ENCODE measurements at regions not wholly inside any gene's neighbourhood (a gene's known extent, or its start where the extent isn't known, plus 50 kb on each side); places are given as distances from the start of the nearest gene placed in this dataset.
"Not testable (repeated sequence)": the region's sequence is repeated elsewhere in the genome, so short reads cannot be mapped to it uniquely, and the experiment has no call there.

DNA sequence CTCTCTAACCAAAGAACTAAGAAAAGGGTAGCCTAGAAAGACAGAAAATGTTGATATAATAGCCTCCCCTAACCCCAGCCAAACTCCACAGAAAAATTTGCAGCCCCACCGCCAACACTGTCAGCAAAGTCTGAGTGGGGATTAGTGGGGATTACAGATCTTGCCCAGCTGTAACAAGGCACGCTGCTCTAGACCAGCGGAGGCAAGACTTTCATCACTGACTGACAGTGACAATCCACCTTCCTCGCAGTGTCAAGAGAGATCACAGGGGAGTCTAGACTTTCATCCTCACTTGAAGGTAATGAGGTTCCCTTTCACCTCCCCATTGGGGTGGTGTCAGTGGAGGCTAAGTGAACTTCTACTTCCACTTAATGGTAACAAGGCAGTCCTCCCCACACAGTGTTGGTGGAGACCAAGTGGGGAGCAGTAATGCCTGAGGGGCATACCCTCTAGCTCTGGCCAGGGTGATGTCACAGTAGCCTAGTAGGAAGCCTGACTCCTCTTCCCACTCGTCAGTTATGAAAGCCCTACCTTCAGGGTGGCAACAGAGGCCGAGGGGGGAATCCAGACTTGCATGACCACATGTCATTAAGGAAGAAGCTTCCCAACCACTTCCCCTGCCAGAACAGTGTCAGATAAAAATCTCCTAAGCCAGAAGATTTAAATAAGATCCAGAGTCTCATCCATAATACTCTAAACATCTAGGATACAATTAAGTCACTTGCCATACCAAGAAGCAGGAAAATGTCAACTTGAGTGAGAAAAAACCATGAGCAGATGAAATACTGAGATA, 91.7 kb upstream of the RASSF8 start:
- no peak for DNase-seq (ENCODE audit: low read depth, low spot score)

DNA sequence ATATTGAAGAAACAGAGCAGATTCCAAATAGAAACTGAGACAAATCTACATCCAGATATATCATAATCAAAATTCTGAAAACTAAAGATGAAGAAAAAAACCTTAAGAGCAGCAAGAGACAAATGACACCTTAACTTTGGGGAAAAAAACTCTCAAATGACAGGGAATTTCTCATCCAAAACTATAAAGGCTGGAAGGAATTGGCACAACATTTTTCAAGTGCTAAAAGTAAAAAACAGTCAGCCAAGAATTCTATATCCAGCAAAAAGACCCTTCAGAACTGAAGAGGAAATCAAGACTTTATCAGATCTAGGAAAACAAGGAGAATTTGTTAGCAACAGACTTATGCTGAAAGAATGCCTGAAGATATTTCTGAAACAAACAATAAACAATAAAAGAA, 90.3 kb upstream of the RASSF8 start:
- DNase-seq (ENCODE audit: low read depth, low spot score): no peak

DNA sequence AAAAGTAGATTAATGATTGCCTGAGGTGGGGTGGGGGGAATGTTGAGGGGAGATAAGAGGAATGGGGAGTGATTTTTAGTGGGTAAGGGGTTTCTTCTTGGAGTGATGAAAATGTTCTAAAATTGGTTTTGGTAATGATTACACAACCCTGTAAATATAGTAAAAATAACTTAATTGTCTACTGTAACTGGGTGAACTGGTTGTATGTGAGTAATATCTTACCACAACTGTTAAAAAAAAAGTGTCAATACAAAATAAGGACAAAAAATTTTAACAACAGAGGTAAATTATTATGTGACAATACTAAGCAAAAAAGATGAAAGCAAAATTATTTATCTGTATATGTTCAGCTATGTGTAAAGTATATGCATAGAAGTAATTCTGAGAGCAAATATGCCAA, 86.3 kb upstream of the RASSF8 start:
- DNase-seq (ENCODE audit: low read depth, low spot score): no peak

DNA sequence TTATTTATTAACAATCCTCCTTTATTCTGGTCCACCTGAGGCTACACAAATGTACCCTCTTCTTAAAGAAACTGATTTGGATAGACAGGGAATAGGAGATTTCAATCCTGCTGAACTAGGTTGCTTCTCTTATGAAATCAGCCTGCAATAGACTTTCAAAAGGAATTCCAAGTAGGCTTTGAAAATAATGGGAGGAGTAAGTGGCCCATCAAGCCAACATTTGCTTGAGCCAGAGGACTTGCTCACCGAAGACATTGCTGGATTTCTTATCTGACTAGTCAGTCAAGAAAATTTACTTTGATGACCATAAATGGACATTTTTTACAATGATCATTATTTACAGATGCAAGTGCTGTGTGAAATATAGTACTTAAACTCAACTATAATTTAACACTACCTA, 82.8 kb upstream of the RASSF8 start:
- DNase-seq (ENCODE audit: low read depth, low spot score): no peak

DNA sequence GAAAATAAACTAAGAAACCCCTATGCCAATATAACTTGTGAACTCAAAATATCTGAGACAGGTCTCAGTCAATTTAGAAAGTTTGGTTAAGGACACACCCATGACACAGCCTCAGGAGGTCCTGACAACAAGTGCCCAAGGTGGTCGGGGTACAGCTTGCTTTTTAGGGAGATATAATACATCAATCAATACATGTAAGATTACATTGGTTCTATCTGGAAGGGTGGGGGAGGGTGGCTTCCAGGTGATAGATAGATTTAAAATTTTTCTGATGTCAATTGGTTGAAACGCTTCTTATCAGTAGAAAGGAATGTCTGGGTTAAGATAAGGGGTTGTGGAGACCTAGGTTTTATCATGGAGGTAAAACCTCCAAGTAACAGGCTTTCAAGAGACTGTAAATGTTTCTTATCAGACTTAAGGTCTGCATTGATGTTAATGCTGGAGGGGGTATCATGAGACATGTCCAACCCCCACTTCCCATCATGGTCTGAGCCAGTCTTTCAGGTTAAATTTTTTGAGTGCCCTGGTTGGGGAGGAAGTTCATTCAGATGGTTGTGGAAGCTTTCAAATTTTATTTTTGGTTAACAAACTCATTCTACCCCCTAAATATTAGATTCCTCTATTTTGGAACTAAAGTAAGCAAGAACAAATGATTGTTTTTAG, 82.0 kb upstream of the RASSF8 start:
- no peak for DNase-seq (ENCODE audit: low read depth, low spot score)

DNA sequence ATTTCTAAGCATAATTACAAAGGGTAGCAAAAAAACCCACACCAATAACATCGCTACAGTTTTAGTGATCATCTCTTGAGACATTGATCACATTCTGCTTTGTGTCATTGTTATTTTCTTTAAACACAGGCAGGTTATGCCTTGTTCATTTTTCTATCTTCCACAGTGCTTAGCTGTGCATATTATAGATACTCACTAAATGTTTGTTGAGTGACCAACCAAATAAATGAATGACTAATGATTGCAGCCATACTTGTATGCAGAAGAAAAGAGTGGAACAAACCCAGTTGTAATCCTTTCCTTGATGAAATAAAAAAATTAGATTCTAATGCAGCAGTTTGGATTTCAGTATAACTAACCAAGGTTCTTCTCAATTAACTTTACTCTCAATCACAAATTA, 81.0 kb upstream of the RASSF8 start:
- DNase-seq (ENCODE audit: low read depth, low spot score): no peak

DNA sequence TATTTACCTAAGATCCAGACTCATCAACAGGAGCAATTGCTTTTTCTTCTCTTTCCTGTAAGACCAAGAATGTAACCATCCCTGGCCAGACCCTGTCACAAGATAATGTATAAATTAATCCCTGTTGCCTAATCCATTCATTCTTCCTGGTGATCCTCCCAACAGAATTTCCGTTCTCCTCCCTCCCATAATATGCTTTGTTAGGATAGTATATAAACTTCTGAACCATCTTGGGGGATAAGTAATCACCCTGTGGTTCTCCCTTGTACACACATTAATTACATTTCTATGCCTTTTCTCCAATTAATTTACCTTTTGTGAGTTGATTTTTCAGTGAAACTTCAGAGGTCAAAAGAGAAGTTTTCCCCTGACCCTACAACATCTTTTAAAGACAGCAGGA, 76.2 kb upstream of the RASSF8 start:
- DNase-seq (ENCODE audit: low read depth, low spot score): no peak

DNA sequence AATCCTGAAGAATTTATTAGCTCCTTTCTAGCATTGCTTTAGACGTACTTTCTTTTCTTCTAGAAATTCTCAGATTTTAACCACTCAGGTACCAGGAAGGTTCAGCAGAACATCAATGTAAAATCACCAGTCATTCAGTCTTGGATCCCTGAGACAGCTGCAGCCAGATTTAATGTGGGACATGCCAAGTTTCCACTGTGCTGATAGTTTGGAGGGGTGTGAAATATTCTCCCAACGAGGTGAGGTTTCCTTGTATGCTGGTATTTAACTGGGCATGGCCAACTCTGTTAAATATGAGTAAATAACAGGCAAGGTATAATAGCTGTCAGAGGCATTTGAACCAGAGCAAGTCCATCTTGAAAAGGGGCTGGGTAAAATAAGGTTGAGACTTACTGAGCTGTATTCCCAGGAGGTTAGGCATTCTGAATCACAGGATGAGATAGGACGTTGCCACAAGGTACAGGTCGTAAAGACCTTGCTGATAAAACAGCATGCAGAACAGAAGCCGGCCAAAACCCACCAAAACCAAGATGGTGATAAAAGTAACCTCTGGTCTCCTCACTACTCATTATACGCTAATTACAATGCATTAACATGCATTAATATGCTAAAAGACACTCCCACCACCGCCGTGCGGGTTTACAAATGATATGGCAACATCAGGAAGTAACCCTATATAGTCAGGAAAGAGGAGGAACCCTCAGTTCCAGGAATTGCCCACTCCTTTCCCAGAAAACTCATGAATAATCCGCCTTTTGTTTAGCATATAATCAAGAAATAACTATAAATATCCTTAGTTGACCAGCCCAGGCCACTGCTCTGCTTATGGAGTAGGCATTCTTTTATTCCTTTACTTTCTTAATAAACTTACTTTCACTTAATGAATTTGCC, 75.2 kb upstream of the RASSF8 start:
- DNase-seq (ENCODE audit: low read depth, low spot score): peak; percentile 27

DNA sequence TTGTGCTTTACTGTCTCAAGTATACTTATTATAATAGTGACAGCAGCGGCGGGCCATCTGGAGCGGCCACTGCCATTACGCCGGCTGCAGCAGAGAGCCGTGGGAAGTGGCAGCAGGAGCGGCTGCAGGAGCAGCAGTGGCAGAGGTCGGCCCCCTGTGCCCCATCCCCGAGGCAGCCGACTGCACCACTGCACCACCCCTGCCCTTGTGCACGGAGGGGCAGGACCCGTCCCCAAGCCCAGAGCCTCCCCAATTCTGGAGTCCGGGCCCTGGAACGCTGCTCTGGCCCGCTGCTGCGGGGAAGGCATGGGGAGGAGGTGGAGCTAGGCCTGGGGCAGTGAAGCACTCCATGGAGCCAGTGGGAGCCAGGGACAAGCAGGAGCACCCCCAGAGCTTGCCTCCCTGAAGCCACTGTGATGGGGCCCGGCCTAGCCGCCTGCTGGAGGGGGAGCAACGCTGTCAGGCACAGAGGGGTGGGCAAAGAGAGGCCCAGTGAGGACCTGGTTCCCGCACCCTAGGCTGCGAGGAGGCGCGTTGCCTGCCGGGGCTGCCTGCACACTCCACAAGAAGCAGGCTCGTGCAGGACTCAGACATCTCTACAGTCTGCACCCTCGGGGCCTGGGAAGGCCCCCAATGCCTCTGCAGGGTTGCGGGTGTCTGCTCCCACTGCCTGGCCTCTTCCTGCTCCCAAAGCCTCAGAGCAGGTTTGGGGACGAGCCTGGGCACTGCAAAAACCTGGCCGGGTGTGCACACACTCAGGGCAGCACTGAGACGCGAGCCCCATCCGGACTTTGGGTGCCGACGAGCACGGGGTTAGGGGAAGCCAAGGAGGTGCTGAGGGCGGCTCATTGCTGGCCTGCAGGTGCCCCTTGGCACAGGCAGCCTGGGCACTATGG, 74.2 kb upstream of the RASSF8 start:
- no peak for DNase-seq (ENCODE audit: low read depth, low spot score)

DNA sequence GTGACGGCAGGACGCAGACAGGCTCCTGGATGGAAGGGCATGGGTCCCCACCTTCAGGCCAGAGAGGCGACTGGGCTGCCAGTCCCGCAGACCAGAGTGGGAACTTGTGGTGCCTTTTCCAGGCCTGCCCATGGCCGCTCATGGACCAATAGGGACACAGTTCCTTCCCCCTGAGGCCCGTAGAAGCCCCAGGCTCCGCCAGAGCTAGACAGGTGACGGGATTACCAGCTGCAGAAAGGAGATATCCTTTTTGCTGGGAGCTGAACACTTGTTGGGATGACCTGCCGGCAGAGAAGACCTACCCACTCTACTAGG, 73.6 kb upstream of the RASSF8 start:
- no peak for DNase-seq (ENCODE audit: low read depth, low spot score)

DNA sequence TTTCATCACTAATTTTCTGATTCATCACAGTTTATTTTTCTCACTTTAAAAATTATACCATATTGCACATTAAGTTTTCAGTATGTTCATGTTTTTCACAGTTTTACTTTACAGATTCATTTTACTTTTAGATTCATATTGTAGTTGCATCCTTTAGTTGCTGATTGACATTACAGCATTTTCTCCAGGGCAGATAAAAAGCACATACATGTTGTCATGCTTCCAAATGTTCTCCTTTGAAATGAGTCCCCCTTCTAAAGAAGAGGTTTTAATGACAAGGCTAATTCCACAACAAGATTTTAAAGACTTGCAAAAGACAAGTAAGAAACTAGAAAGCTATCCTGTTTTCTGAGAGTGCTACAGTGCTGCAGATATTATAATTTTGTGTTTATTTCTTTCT, 72.1 kb upstream of the RASSF8 start:
- no peak for DNase-seq (ENCODE audit: low read depth, low spot score)

DNA sequence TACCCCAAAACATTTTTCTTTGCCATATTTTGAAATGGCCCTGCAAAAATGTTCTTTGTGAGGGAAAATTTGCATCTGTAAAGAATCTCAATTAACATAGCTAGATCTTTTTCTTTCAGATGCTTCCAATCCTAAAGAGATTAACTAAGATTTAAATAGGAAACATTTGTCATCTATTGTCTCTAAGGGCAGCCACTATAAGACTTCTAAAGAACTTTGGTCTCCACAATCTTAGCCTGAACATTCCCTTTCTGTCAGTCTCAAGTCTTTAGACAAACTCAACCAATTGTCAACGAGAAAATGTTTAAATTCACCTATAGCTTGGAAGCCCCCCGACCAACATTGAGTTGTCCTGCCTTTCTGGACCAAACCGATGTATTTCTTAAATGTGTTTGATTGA, 71.1 kb upstream of the RASSF8 start:
- DNase-seq (ENCODE audit: low read depth, low spot score): no peak

DNA sequence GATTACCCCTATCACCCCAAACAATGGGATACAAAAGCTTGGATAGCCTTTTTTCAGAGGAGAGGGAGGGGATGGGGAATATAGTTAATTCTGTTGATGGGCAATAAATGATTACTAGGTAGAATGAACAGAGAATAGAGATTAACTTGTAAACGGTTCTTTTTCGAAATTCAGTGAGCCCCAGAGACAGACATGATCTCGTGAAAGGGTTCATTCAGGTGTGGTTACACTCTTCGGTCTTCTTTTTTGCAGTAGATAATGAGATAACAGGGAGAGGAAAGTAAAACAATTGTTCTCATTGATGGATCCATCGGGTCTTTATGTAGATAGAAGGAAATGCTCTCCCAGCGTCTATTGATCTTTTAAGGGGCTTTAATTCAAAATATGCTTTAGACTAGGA, 69.3 kb upstream of the RASSF8 start:
- no peak for DNase-seq (ENCODE audit: low read depth, low spot score)

DNA sequence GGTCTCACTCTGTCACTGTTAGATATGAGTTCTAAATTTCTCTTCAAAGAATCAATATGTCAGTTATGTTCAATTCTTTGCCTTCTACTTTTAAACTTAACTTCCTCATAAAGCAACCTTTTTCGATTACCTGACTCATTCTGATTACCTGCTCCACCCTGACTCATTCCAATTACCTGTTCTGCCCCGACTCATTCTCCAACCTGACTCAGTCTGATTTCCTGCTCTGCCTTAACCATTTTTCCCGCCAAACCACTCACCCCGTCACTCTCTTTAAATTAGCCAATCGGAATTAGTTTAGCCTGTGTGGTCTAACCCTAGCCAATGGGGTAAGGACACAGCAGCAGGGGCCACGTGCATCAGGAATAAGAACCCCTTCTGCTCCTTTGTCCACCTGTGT, 67.4 kb upstream of the RASSF8 start:
- DNase-seq (ENCODE audit: low read depth, low spot score): not testable (repeated sequence)

DNA sequence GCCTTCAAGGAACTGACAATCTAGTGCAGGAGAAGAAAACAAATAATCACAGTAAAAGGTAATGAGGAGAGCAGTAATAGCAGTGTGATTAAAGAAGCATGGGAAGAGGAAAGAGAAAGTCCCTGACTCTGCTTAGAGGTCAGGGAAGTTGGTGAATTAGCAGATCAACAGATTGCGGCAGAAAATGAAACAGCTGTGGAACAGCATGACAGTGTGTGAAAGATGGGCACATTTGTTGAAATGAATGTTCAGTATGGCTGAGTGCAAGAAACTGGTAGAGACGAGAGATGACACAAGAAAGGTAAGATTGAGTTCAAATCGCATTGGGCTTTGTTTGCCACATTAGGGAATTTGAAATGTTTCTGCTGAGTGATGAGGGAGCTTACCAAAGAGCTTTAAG, 63.7 kb upstream of the RASSF8 start:
- no peak for DNase-seq (ENCODE audit: low read depth, low spot score)

DNA sequence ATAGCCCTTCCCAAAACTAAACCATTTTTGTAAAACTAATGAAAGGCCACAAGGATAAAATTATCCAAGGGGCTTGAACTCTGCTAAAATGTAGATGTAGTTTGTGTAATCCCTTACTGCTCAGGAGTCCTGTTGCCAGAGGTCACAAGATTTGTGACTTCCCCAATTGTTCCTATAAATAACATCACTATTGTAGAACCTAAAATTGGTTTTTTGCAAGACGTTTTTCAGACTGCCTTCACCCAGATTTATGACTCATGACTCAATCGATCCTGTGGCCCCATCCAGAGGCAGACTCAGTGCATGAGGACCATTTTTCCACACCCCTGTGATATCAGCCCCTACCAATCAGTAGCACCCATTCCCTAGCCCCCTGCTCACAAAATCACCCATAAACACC, 61.5 kb upstream of the RASSF8 start:
- no peak for DNase-seq (ENCODE audit: low read depth, low spot score)

DNA sequence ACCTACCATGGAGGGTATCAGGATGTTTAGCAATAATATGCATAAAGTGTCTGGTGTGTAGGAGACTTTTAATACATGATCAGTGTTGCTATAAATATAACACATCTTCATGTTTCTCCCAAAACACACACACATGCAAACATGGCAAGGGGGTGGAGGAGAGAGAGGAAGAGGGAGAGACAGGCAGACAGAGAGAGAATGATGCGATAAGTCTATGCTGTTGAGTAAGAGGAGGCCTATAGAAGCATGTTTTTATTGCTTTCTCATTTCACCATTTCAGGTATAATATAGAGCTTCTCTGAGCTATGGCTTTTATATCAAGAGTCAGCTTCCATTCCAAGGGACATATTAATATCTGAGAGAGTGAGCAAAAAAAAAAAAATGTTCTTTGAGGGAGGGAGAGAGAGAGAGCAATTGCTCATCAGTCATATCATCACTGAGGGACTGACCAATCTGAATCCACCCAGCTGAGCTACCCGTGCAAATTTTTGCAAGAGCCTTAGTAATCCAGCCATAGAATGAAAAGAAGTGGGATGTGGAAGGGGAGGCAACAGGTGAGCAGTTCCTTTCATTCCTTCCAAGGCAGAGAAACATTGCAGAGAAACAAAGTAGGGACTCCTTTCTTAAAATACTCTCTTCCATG, 54.8 kb upstream of the RASSF8 start:
- no peak for DNase-seq (ENCODE audit: low read depth, low spot score)

DNA sequence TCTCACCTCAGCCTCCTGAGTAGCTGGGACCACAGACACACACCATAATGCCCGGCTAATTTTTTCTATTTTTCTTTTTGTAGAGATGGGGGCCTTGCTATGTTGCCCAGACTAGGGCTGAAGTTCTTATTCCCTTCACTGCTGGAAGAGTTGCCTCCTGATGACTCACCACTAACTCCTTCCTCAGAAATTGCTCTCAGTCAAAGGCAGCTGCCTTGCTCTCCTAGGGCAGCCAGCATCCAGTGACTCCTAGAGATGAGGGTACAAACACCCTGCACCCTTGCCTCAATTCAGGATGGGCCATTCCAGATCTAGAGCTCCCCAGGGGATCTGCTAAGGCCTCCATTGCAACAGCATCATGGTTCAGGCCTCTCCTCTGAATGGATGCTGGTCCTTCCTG, 54.0 kb upstream of the RASSF8 start:
- no peak for DNase-seq (ENCODE audit: low read depth, low spot score)

DNA sequence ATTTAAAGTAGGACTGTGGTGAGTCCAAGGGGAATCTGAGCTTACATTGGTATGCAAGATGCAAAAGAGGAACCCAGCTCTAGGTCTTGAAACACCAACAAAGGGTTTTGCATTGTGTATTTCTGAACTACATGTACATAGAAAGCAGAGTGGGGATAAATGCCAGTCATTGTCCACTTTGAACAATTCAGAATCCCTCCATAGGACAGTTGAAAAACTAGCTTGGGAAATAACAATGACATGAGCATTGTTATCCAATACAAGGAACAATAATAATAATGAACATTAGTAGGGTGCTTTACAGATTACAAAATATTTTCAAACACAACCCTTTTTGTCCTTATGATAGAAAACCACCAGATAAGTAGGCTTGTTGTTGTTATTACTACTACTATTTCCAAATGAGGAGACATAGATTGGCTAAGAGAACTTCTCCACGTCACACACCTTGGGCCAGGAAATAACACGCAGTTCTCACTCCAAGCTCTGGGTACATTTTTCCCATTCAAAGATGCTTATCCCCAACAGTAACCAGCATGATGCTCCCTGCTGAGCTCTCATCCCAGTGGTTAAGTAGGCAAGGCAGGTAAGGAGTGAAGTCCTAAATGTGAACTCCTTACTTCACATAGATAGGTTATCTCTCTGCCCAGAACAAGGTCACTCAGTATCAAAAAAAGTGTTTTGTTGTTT, 51.7 kb upstream of the RASSF8 start:
- no peak for DNase-seq (ENCODE audit: low read depth, low spot score)

Data from astrocyte of the hippocampus (primary cell).